ENCODE measurements at regions not wholly inside any gene's neighbourhood (a gene's known extent, or its start where the extent isn't known, plus 50 kb on each side); places are given as distances from the start of the nearest gene placed in this dataset.
"Not testable (repeated sequence)": the region's sequence is repeated elsewhere in the genome, so short reads cannot be mapped to it uniquely, and the experiment has no call there.

DNA sequence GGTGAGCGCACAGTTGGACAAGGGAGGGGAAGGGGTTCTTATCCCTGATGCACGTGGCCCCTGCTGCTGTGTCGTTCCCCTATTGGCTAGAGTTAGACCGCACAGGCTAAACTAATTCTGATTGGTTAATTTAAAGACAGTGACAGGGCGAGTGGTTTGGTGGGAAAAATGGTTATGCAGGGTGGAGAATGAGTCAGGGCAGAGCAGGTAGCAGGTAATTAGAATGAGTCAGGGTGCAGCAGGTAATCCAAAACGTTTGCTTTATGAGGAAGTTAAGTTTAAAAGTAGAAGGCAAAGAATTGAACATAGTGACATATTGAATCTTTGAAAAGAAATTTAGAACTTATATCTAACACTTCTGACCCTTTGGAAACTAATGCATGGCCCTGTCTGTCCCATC, 240.5 kb downstream of the NUAK1 start:
- not testable (repeated sequence) for TF ChIP-seq EP300 (IDR thresholded peaks at IDR 0.05)
- TF ChIP-seq, protein P1, sequence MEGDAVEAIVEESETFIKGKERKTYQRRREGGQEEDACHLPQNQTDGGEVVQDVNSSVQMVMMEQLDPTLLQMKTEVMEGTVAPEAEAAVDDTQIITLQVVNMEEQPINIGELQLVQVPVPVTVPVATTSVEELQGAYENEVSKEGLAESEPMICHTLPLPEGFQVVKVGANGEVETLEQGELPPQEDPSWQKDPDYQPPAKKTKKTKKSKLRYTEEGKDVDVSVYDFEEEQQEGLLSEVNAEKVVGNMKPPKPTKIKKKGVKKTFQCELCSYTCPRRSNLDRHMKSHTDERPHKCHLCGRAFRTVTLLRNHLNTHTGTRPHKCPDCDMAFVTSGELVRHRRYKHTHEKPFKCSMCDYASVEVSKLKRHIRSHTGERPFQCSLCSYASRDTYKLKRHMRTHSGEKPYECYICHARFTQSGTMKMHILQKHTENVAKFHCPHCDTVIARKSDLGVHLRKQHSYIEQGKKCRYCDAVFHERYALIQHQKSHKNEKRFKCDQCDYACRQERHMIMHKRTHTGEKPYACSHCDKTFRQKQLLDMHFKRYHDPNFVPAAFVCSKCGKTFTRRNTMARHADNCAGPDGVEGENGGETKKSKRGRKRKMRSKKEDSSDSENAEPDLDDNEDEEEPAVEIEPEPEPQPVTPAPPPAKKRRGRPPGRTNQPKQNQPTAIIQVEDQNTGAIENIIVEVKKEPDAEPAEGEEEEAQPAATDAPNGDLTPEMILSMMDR (IDR thresholded peaks at IDR 0.05): not testable (repeated sequence)

All from ovary (tissue), 3 donors.